Progenitor cell of endocrine pancreas (in vitro differentiated cells): ENCODE measurements at regions not wholly inside any gene's neighbourhood (a gene's known extent, or its start where the extent isn't known, plus 50 kb on each side); places are given as distances from the start of the nearest gene placed in this dataset.
A peak's percentile ranks its signal among the peaks of the same experiment; 100 is the strongest.

ENCODE experiments used
- DNase-seq: peaks from one replicate; pipeline ENCODE4 v3.0.0; 2021; ENCODE audit warnings: low spot score; ENCODE audit not compliant: unreplicated experiment
- H3K27ac Mint-ChIP-seq: 2 replicates; pipeline ENCODE4 v1.8.0; 2021; ENCODE audit warnings: mild to moderate bottlenecking, moderate library complexity, mixed read lengths
- H3K27me3 Mint-ChIP-seq: 2 replicates; pipeline ENCODE4 v1.8.0; 2021; ENCODE audit warnings: mixed read lengths
- H3K36me3 Mint-ChIP-seq: 2 replicates; pipeline ENCODE4 v1.8.0; 2022; ENCODE audit warnings: mixed read lengths; ENCODE audit not compliant: insufficient read depth
- H3K4me1 Mint-ChIP-seq: 2 replicates; pipeline ENCODE4 v1.8.0; 2021; ENCODE audit warnings: low read depth, mixed read lengths
- H3K4me3 Mint-ChIP-seq: 2 replicates; pipeline ENCODE4 v1.8.0; 2021; ENCODE audit warnings: low read depth, mild to moderate bottlenecking, moderate library complexity, mixed read lengths
- H3K9me3 Mint-ChIP-seq: 2 replicates; pipeline ENCODE4 v1.8.0; 2021; ENCODE audit warnings: low read depth, mixed read lengths
- CTCF ChIP-seq: fragments of 200-600 bp; sonication (generic); IDR thresholded peaks from one replicate; pipeline ENCODE4 v1.5.0; 2021; ENCODE audit warnings: antibody characterized with exemption, mild to moderate bottlenecking; ENCODE audit not compliant: unreplicated experiment

- no peaks in the 10 kb centered on the region for H3K36me3 Mint-ChIP-seq
- H3K4me3 Mint-ChIP-seq, result no peak overlapping the region
- no peaks in the 10 kb centered on the region for H3K9me3 Mint-ChIP-seq
- no peak overlapping the region for H3K27ac Mint-ChIP-seq
- H3K27me3 Mint-ChIP-seq, result peaks cover 3% of the 10 kb centered on the region
- TF ChIP-seq CTCF, result peak; percentile 8
- no peak for DNase-seq
- peaks cover 8% of the 10 kb centered on the region for H3K4me1 Mint-ChIP-seq
Observed at GRCh38 chr4:58732973-58733372, 1622.8 kb upstream of the IGFBP7 start.

GRCh38 chr4:58723954-58724353 is 1613.8 kb upstream of the IGFBP7 start:
- TF ChIP-seq CTCF, result no peak
- Mint-ChIP-seq H3K27ac (no peak overlapping the region), H3K4me1 (no peaks in the 10 kb centered on the region), H3K4me3 (no peak overlapping the region), H3K9me3 (peaks cover 3% of the 10 kb centered on the region), H3K27me3 (no peaks in the 10 kb centered on the region), H3K36me3 (no peaks in the 10 kb centered on the region)
- DNase-seq, result no peak

- H3K9me3 Mint-ChIP-seq, result peaks cover 5% of the 10 kb centered on the region
- no peaks in the 10 kb centered on the region for H3K27me3 Mint-ChIP-seq
- no peak overlapping the region for H3K4me3 Mint-ChIP-seq
- no peak for DNase-seq
- H3K4me1 Mint-ChIP-seq, result no peaks in the 10 kb centered on the region
- no peaks in the 10 kb centered on the region for H3K36me3 Mint-ChIP-seq
- TF ChIP-seq CTCF, result no peak
- no peak overlapping the region for H3K27ac Mint-ChIP-seq
Observed at GRCh38 chr4:58711039-58711438, 1600.9 kb upstream of the IGFBP7 start.

- Mint-ChIP-seq H3K4me3 (no peak overlapping the region), H3K27me3 (no peaks in the 10 kb centered on the region)
Observed at GRCh38 chr4:58688568-58688967, 1578.4 kb upstream of the IGFBP7 start.

GRCh38 chr4:58679886-58680285 is 1569.7 kb upstream of the IGFBP7 start:
- peaks cover 3% of the 10 kb centered on the region for H3K9me3 Mint-ChIP-seq
- no peak for DNase-seq
- H3K4me1 Mint-ChIP-seq, result peaks cover 3% of the 10 kb centered on the region
- H3K27ac Mint-ChIP-seq, result no peak overlapping the region
- no peak for TF ChIP-seq CTCF
- H3K36me3 Mint-ChIP-seq, result no peaks in the 10 kb centered on the region
- H3K4me3 Mint-ChIP-seq, result no peak overlapping the region
- H3K27me3 Mint-ChIP-seq, result no peaks in the 10 kb centered on the region

More at GRCh38 chr4:58688568-58688967, 1578.4 kb upstream of the IGFBP7 start:
- Mint-ChIP-seq H3K9me3 (no peaks in the 10 kb centered on the region), H3K36me3 (no peaks in the 10 kb centered on the region), H3K27ac (no peak overlapping the region), H3K4me1 (peaks cover 2% of the 10 kb centered on the region)
- TF ChIP-seq CTCF, result no peak
- no peak for DNase-seq
